ENCODE measurements at regions not wholly inside any gene's neighbourhood (a gene's known extent, or its start where the extent isn't known, plus 50 kb on each side); places are given as distances from the start of the nearest gene placed in this dataset.

DNA sequence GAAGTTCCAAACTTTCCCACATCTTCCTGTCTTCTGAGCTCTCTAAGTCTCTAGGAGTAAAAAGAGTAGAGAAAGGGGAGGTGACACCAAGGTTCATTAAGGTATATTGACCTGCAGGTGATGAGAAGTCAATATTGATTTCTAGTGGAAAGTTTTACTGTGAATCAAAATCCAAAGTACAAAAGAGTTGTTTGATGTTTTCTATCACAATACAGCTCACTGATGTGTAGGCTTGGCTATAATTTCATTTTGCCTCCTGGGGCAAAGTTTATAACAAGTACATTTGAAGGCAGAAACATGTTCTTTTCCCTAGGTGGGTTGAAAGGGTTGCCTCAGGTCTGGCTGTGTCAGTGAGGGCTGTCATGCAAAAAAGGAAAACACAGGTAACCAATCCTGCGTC lies 65.2 kb upstream of the LRPPRC start (continued):
- TF ChIP-seq, protein P1, sequence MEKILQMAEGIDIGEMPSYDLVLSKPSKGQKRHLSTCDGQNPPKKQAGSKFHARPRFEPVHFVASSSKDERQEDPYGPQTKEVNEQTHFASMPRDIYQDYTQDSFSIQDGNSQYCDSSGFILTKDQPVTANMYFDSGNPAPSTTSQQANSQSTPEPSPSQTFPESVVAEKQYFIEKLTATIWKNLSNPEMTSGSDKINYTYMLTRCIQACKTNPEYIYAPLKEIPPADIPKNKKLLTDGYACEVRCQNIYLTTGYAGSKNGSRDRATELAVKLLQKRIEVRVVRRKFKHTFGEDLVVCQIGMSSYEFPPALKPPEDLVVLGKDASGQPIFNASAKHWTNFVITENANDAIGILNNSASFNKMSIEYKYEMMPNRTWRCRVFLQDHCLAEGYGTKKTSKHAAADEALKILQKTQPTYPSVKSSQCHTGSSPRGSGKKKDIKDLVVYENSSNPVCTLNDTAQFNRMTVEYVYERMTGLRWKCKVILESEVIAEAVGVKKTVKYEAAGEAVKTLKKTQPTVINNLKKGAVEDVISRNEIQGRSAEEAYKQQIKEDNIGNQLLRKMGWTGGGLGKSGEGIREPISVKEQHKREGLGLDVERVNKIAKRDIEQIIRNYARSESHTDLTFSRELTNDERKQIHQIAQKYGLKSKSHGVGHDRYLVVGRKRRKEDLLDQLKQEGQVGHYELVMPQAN (conservative IDR thresholded peaks at IDR 0.05): no peak
- TF ChIP-seq, protein P2, sequence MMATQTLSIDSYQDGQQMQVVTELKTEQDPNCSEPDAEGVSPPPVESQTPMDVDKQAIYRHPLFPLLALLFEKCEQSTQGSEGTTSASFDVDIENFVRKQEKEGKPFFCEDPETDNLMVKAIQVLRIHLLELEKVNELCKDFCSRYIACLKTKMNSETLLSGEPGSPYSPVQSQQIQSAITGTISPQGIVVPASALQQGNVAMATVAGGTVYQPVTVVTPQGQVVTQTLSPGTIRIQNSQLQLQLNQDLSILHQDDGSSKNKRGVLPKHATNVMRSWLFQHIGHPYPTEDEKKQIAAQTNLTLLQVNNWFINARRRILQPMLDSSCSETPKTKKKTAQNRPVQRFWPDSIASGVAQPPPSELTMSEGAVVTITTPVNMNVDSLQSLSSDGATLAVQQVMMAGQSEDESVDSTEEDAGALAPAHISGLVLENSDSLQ (IDR thresholded peaks at IDR 0.05): no peak
- TF ChIP-seq, protein P3, sequence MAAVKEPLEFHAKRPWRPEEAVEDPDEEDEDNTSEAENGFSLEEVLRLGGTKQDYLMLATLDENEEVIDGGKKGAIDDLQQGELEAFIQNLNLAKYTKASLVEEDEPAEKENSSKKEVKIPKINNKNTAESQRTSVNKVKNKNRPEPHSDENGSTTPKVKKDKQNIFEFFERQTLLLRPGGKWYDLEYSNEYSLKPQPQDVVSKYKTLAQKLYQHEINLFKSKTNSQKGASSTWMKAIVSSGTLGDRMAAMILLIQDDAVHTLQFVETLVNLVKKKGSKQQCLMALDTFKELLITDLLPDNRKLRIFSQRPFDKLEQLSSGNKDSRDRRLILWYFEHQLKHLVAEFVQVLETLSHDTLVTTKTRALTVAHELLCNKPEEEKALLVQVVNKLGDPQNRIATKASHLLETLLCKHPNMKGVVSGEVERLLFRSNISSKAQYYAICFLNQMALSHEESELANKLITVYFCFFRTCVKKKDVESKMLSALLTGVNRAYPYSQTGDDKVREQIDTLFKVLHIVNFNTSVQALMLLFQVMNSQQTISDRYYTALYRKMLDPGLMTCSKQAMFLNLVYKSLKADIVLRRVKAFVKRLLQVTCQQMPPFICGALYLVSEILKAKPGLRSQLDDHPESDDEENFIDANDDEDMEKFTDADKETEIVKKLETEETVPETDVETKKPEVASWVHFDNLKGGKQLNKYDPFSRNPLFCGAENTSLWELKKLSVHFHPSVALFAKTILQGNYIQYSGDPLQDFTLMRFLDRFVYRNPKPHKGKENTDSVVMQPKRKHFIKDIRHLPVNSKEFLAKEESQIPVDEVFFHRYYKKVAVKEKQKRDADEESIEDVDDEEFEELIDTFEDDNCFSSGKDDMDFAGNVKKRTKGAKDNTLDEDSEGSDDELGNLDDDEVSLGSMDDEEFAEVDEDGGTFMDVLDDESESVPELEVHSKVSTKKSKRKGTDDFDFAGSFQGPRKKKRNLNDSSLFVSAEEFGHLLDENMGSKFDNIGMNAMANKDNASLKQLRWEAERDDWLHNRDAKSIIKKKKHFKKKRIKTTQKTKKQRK (IDR thresholded peaks at IDR 0.05; ENCODE audit: low read depth, low read length): no peak

DNA sequence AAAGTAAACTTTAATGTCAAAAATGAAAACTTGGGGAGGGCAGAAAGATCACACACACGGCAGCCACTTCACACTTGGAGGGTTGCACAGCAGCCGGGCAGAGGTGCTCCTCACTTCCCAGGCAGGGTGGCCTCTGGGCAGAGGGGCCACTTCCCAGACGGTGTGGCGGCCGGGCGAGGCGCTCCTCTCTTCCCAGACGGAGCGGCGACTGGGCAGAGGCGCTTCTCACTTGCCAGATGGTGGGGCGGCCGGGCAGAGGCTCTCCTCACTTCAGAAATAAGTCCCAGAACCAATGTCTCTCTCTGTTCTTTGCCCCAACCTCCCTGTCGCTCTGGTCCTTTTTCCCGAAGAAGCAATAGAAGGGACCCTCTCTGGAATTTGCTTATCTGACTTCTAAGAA lies 65.7 kb upstream of the LRPPRC start:
- H3K4me3 ChIP-seq: no peak overlapping the region
- intact Hi-C loops (cut with micrococcal nuclease; ENCODE audit: unreplicated experiment): no loop called here
- no peaks in the 10 kb centered on the region for H3K36me3 ChIP-seq (ENCODE audit: control insufficient read depth in 2 of 2, insufficient read depth in 2 of 2, low read length in 1 of 2)
- no peaks in the 10 kb centered on the region for H3K4me1 ChIP-seq (ENCODE audit: control insufficient read depth, insufficient read depth, low read length)
- no peak for ATAC-seq
- in situ Hi-C loops (cut with MboI): no loop called here
- ChIA-PET RAD21 (ENCODE audit: unreplicated experiment) (no interaction called here), SMC1A (ENCODE audit: uncharacterized antibody, unreplicated experiment) (no interaction called here), POLR2A (no interaction called here), CTCF (no interaction called here)
- no peak for DNase-seq (ENCODE audit: low read depth, low spot score)
- H3K4me2 ChIP-seq (ENCODE audit: control insufficient read depth, insufficient read depth): no peak overlapping the region
- H2AFZ ChIP-seq (ENCODE audit: control insufficient read depth, low read depth, low read length): no peak overlapping the region
- H3K9me3 ChIP-seq (replicated peaks; ENCODE audit: control insufficient read depth, insufficient read depth, low read length): no peaks in the 10 kb centered on the region; the same call in 2 of the 3 replicates
- no peak overlapping the region for H3K27ac ChIP-seq (ENCODE audit: control insufficient read depth, insufficient read depth)
- H3K79me2 ChIP-seq (ENCODE audit: control insufficient read depth, insufficient read depth, low read length): no peaks in the 10 kb centered on the region
- 53% methylated on average over 9 of the region's 15 CpGs for WGBS (ENCODE audit: insufficient coverage, insufficient replicate concordance, low lambda C conversion rate, missing lambda C conversion rate)
- H3K27me3 ChIP-seq (replicated peaks in 1 of 2; ENCODE audit: control insufficient read depth in 2 of 2, insufficient read depth in 2 of 2, low read length in 1 of 2): no peaks in the 10 kb centered on the region
- H3K9ac ChIP-seq (ENCODE audit: control insufficient read depth, insufficient read depth, low read length): no peak overlapping the region
- FAIRE-seq: no peak
- TF ChIP-seq NFYA (IDR thresholded peaks at IDR 0.05; ENCODE audit: borderline replicate concordance, low read depth, low read length) (no peak), ZNF622 (IDR thresholded peaks at IDR 0.05) (no peak), ZNF24 (IDR thresholded peaks at IDR 0.05) (no peak), MYC (IDR thresholded peaks at IDR 0.05; ENCODE audit: insufficient read depth, insufficient read length, insufficient replicate concordance, low read length, severe bottlenecking) (no peak), EGR1 (IDR thresholded peaks at IDR 0.05; ENCODE audit: borderline replicate concordance in 1 of 2, low read depth in 2 of 2, low read length in 2 of 2) (no peak), KAT2A (conservative IDR thresholded peaks at IDR 0.05; ENCODE audit: control insufficient read depth, low read depth, low read length) (no peak), CBFB (IDR thresholded peaks at IDR 0.05; ENCODE audit: low read depth) (no peak), RCOR1 (conservative IDR thresholded peaks at IDR 0.05; ENCODE audit: low read depth, low read length) (no peak), IRF4 (IDR thresholded peaks at IDR 0.05; ENCODE audit: low read depth, low read length) (no peak), STAT3 (IDR thresholded peaks at IDR 0.05; ENCODE audit: low read depth, low read length) (no peak), TCF3 (IDR thresholded peaks at IDR 0.05; ENCODE audit: borderline replicate concordance, insufficient read depth, low read depth, low read length) (no peak)
- TF ChIP-seq, protein P2 (IDR thresholded peaks at IDR 0.05): no peak
- BruUV-seq (replicated peaks): no TSS peak
- no peaks in the 10 kb centered on the region for H4K20me1 ChIP-seq (ENCODE audit: control insufficient read depth, insufficient read depth)
